Upper lobe of right lung (tissue), 1 donor: ENCODE measurements at regions not wholly inside any gene's neighbourhood (a gene's known extent, or its start where the extent isn't known, plus 50 kb on each side); places are given as distances from the start of the nearest gene placed in this dataset.

Source experiments
- ATAC-seq: fragments of 200-7000 bp; cut with Tn5 transposase; one replicate; pipeline ENCODE4 v1.9.1; 2020; ENCODE audit warnings: mild to moderate bottlenecking, moderate library complexity
- DNase-seq: peaks from one replicate; pipeline ENCODE4 v3.0.0-alpha.2; 2020
- H3K27ac ChIP-seq: fragments of 200-600 bp; one replicate; pipeline ENCODE4 v1.8.0; 2022
- H3K27me3 ChIP-seq: fragments of 200-600 bp; one replicate; pipeline ENCODE4 v1.8.0; 2022; ENCODE audit warnings: mild to moderate bottlenecking
- H3K36me3 ChIP-seq: fragments of 200-600 bp; one replicate; pipeline ENCODE4 v1.8.0; 2022
- H3K4me1 ChIP-seq: fragments of 200-600 bp; one replicate; pipeline ENCODE4 v1.8.0; 2022
- H3K4me3 ChIP-seq: fragments of 200-600 bp; one replicate; pipeline ENCODE4 v1.8.0; 2022; ENCODE audit warnings: mild to moderate bottlenecking
- H3K9me3 ChIP-seq: fragments of 200-600 bp; one replicate; pipeline ENCODE4 v1.8.0; 2022
- CTCF ChIP-seq: fragments of 200-600 bp; IDR thresholded peaks from one replicate; pipeline ENCODE4 v1.8.0; 2022; ENCODE audit warnings: antibody characterized with exemption
- intact Hi-C: fragments of 100-400 bp; cut with DNase I; formaldehyde crosslinking; loops from one replicate; pipeline ENCODE4 v1.11.0; 2022
- donor health status: DM: no; HTN: yes; CAD: no; lungs with severe emphysema.

GRCh38 chr6:113434641-113435040 is 422.5 kb upstream of the MARCKS start:
- ATAC-seq (no peak), DNase-seq (no peak)
- Histone ChIP-seq H3K27me3 (no peaks in the 10 kb centered on the region), H3K27ac (no peak overlapping the region), H3K4me1 (peaks cover 17% of the 10 kb centered on the region), H3K36me3 (no peaks in the 10 kb centered on the region), H3K9me3 (no peaks in the 10 kb centered on the region), H3K4me3 (no peak overlapping the region)
- intact Hi-C loops = no loop called here
- TF ChIP-seq CTCF = no peak

GRCh38 chr6:113437566-113437965 is 419.6 kb upstream of the MARCKS start:
- H3K27me3 ChIP-seq = no peaks in the 10 kb centered on the region
- no peaks in the 10 kb centered on the region for H3K36me3 ChIP-seq
- no peak for ATAC-seq
- intact Hi-C loops = no loop called here
- H3K27ac ChIP-seq = no peak overlapping the region
- no peak overlapping the region for H3K4me3 ChIP-seq
- no peak for DNase-seq
- peaks cover 17% of the 10 kb centered on the region for H3K4me1 ChIP-seq
- no peaks in the 10 kb centered on the region for H3K9me3 ChIP-seq
- TF ChIP-seq CTCF = no peak

GRCh38 chr6:113439866-113440265 is 417.3 kb upstream of the MARCKS start:
- no peaks in the 10 kb centered on the region for H3K27me3 ChIP-seq
- intact Hi-C loops = no loop called here
- no peaks in the 10 kb centered on the region for H3K4me1 ChIP-seq
- H3K4me3 ChIP-seq = no peak overlapping the region
- no peak for TF ChIP-seq CTCF
- DNase-seq (no peak), ATAC-seq (no peak)
- no peak overlapping the region for H3K27ac ChIP-seq
- H3K9me3 ChIP-seq = no peaks in the 10 kb centered on the region
- no peaks in the 10 kb centered on the region for H3K36me3 ChIP-seq

- Histone ChIP-seq H3K4me3 (no peak overlapping the region), H3K36me3 (no peaks in the 10 kb centered on the region), H3K27ac (no peak overlapping the region), H3K9me3 (no peaks in the 10 kb centered on the region), H3K4me1 (no peaks in the 10 kb centered on the region), H3K27me3 (no peaks in the 10 kb centered on the region)
- DNase-seq = no peak
- ATAC-seq = no peak
- no peak for TF ChIP-seq CTCF
- intact Hi-C loops = no loop called here
Measured at GRCh38 chr6:113442040-113442439, 415.1 kb upstream of the MARCKS start.

- no peak for DNase-seq
- no peak for ATAC-seq
- H3K4me3 ChIP-seq = no peak overlapping the region
- no peak for TF ChIP-seq CTCF
- H3K27me3 ChIP-seq = no peaks in the 10 kb centered on the region
- intact Hi-C loops = no loop called here
- no peaks in the 10 kb centered on the region for H3K36me3 ChIP-seq
- no peaks in the 10 kb centered on the region for H3K9me3 ChIP-seq
- no peak overlapping the region for H3K27ac ChIP-seq
- peaks cover 4% of the 10 kb centered on the region for H3K4me1 ChIP-seq
Measured at GRCh38 chr6:113445201-113445600, 411.9 kb upstream of the MARCKS start.

- ATAC-seq (no peak), DNase-seq (no peak)
- no peak overlapping the region for H3K27ac ChIP-seq
- no peak for TF ChIP-seq CTCF
- peaks cover 4% of the 10 kb centered on the region for H3K4me1 ChIP-seq
- no peaks in the 10 kb centered on the region for H3K9me3 ChIP-seq
- H3K4me3 ChIP-seq = no peak overlapping the region
- no peaks in the 10 kb centered on the region for H3K27me3 ChIP-seq
- H3K36me3 ChIP-seq = no peaks in the 10 kb centered on the region
- intact Hi-C loops = no loop called here
Measured at GRCh38 chr6:113447088-113447831, 409.9 kb upstream of the MARCKS start.
